Stimulated activated CD4-positive, alpha-beta T cell treated with anti-CD3 and anti-CD28 coated beads, Interleukin-15, amount 100 ng/mL, for 48 hours (primary cell): ENCODE measurements at regions not wholly inside any gene's neighbourhood (a gene's known extent, or its start where the extent isn't known, plus 50 kb on each side); places are given as distances from the start of the nearest gene placed in this dataset.
"Not testable (repeated sequence)": the region's sequence is repeated elsewhere in the genome, so short reads cannot be mapped to it uniquely, and the experiment has no call there.

Source experiments
- DNase-seq, 2 donors: peaks; one replicate each; pipeline ENCODE4 v3.0.0-alpha.2; 2020; ENCODE audit warnings: low read depth in 2 of 2

DNA sequence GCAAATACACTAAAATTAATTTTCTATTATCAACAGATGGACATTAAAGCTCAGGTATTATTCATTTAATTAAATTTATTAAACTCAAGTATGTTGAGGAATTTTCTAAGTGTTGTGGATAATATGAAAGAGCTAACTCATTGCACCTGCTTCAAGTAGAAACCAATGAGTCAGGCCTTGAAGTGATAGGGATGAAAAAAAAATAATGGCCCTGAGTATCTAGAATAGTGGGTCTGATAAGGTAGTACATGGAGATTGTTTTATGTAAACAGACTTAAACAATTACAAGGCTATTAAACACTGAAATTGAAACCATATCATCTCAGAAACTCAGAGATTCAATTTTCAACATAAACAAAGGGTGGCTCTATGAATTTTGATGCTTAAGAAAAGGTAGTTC lies 857.1 kb upstream of the GBE1 start:
- no peak for DNase-seq

- DNase-seq = no peak
Measured at GRCh38 chr3:82610236-82610635, 848.8 kb upstream of the GBE1 start.

- DNase-seq = no peak
Measured at GRCh38 chr3:82607391-82607790, 845.9 kb upstream of the GBE1 start.

DNA sequence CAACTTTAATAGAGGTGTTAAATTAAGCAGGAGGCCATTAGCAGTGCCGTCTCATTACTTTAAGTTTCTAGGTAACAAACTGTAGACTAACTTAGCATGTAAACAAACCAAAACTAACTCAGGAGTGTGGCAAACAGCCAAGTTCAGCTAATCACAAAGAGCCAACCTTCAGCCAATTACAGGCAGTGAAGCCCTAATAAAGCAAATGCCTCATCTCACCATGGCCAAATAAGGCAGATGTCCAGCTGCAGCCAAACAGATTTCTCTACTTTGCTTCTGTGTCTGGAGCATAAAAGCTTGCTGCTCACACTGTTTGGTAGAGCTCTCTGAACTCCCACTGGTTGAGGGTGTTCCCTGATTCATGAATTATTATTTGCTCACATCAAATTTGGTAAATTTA lies 835.4 kb upstream of the GBE1 start:
- no peak for DNase-seq

- no peak for DNase-seq
Measured at GRCh38 chr3:82595530-82595929, 834.1 kb upstream of the GBE1 start.

GRCh38 chr3:82587174-82587573 lies 825.7 kb upstream of the GBE1 start:
- no peak for DNase-seq

- no peak for DNase-seq
Measured at GRCh38 chr3:82586414-82586813, 825.0 kb upstream of the GBE1 start.

- not testable (repeated sequence) for DNase-seq
Measured at GRCh38 chr3:82586002-82586401, 824.6 kb upstream of the GBE1 start.

GRCh38 chr3:82585591-82585990 lies 824.1 kb upstream of the GBE1 start:
- not testable (repeated sequence) for DNase-seq

- not testable (repeated sequence) for DNase-seq
Measured at GRCh38 chr3:82584861-82585260, 823.4 kb upstream of the GBE1 start.

DNA sequence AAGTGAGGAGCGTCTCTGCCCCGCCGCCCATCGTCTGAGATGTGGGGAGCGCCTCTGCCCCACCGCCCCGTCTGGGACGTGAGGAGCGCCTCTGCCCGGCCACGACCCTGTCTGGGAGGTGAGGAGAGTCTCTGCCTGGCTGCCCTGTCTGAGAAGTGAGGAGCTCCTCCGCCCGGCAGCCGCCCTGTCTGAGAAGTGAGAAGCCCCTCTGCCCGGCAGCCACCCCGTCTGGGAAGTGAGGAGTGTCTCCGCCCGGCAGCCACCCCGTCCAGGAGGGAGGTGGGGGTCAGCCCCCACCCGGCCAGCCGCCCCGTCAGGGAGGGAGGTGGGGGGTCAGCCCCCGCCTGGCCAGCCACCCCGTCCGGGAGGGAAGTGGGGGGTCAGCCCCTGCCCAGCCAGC lies 823.0 kb upstream of the GBE1 start:
- not testable (repeated sequence) for DNase-seq

- DNase-seq = no peak
Measured at GRCh38 chr3:82581350-82581749, 819.9 kb upstream of the GBE1 start.

DNA sequence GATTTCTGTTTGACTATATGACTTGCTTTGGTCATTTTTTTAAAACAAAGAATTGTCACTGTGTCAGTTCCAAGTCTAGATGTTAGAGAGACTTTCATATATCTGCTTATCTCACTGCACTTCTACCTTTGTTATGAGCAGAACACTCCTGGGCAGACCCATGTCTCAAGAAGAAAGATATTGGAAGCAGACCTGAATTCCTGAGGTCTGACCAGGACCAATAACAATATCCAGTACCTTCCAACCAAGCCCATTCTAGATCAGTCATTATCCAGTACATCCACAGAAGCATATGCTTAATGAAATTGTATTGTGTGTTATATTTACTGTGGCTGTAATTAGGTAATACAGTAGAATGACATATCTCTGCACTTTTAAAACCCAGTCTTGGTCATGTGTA lies 811.3 kb upstream of the GBE1 start:
- DNase-seq = no peak

DNA sequence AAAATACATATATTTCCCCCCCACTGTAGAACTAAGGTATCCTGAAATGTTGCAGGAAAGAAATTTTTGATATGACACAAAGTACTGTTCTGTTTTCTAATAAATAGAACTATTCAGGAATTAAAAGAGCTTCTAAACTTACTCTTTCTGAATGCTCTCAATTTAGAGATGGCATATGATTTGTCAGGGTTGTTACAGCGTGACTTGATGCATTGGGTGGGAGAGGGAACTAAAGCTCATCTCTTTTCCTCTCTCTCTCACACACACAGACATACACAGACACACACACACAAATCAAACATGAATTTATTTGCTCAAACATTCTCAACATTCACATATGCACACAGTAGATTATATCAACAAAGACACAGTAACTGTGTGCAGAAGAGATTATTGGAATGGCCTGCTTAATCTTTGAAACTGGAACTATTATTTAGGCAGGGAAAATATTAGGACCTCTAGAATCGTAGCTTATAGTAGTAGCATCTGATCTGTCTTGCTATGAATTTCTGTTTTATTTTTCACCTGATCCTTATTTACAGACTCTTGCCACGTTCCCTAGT lies 807.4 kb upstream of the GBE1 start:
- DNase-seq = no peak

DNA sequence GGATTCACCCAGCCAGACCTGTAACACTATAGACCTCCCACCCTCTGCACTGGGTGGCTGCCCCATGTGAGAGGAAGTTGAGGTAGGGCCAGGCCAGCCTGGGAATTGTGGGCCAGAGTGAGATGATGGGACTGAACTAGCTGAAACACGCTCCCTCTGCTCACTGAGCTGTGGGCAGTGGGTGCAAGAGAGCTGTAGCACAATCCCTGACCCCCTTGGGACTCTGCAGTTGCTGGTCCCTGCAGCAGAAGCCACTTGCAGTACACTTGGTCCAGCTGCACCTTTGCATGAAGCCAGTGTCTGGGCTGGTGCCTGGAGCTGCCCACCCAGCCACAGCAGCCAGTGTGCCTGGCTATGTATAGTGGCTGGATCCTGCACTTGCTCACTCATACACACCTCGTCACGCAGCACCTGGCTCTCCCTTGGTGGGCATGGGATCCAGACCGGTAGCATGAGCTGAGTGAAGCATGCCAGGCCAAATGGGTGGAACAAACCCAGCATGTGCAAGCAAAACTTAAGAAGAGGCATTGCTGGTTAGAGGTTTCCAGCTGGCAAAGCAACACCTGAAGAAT lies 805.7 kb upstream of the GBE1 start:
- no peak for DNase-seq

DNA sequence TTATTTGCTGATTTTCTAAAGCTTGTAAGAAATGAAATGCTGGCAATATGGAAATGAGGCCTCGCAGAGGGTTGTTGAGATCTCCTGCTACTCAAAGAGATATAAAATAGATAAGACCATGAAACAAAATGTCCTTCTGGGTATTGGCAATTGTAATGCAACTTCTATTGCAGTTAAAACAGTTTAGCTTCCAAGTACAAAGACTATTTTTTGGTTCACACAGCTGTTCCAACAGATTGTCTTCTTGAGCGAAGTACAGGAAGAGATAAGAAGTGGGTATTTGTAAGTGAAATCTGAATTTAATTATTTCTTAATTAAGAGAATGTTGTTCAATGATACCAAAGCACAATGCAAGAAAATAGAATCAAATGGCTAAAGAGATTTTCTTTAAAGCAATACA lies 801.5 kb upstream of the GBE1 start:
- no peak for DNase-seq

DNA sequence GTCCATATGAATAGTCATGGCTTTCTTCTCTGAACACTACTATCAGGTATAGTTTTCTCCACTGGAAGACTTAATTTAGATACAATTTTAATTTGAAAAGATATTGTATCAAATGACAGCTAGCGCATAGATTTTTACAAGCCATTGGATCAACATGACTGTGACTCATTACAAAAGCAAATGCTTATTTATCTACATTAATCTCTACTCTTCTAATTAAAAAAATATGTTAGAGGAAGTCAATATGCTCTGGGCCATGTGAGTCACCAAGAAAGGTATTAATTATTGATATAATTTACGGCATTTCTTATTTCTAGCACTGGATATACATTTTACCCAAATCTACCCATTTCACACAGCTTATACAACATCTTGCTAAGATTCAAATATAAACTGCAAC lies 800.3 kb upstream of the GBE1 start:
- no peak for DNase-seq

- no peak for DNase-seq
Measured at GRCh38 chr3:82558081-82558480, 796.6 kb upstream of the GBE1 start.

DNA sequence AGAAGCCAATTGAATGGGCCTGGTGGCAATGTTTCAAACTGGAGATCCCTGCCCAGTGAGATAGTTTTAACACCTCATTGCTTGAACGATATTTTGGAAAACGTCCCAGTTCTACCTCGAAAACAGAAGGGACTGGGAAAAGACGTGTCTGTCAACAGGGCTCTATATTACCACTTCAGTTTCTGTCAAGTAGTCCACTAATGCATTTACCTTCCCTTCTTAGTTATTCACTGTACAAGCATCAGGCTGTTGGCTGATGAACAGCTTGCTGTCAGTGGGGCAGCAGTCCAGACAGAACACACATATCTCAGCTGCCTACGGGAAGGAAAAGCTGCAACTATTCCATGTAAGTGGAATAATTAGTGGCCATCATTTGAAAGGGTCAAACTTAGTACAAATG lies 794.7 kb upstream of the GBE1 start:
- DNase-seq = no peak

DNA sequence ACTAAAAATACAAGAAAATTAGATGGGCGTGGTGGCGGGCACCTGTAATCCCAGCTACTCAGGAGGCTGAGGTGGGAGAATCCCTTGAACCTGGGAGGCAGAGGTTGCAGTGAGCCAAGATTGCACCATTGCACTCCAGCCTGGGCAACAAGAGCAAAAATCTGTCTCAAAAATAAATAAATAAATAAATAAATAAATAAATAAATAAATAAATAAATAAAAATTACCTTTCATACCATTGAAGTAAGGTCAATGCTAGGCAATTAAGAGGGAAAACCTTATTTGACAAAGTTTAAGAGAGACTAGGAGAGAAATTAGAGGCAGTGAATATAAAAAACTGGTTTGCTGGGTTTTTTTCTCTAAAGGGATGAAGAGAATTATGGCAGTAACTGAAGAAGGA lies 781.1 kb upstream of the GBE1 start:
- not testable (repeated sequence) for DNase-seq

DNA sequence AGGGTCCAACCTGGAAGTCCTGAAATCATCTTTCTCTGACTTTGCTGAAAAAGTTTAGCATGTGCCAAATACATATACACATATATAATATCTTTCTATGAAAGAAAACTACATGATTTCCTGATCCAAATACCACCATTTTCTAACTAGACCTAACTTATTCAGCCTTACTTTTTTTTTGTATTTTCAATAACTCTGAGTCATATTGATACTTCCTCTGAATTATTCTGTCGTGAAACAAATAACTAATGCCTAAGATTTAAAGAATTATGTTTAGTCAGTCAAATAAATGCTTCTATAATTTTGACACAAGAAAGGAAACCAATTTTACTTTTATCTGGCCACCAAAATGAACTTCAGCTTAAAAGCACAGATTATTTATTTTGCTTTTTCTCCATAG lies 760.2 kb upstream of the GBE1 start:
- DNase-seq = no peak

GRCh38 chr3:82520846-82521245 lies 759.4 kb upstream of the GBE1 start:
- DNase-seq = no peak

- no peak for DNase-seq
Measured at GRCh38 chr3:82509951-82510603, 748.6 kb upstream of the GBE1 start.
